ENCODE measurements at regions not wholly inside any gene's neighbourhood (a gene's known extent, or its start where the extent isn't known, plus 50 kb on each side); places are given as distances from the start of the nearest gene placed in this dataset.

DNA sequence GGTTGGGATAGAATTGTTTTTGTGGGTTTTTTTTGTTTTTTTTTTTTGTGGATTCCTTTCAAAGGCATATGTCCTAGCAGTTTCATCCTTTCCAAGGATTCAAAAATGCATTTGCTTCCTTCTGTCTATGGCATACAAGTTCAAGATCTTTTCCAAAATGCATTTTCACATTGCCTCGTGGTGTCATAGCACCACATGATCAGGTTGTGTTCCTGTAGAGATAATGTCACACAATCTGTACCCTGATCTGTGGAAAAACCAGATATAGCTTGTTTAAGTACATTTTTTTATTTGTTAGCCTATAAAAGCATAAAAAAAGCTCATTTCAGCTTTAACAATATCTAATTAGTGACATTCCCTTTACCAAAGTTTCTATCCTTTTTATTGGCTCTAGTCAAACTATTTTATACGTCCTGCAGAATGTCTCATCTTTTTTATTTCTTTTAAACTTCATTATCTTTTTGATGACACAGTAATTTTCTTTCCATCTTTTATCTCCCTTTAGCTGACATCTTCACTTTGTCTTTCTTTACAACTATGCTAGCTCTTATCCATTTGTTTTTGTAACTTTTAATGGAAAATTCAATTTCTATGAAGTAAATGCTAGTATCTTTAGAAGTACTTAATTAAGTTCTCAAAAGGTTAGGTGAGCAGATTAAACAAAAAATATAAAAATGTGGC, 106.0 kb upstream of the NOVA1 start:
- Histone ChIP-seq H3K27ac (ENCODE audit: insufficient read depth in 1 of 2, low read depth in 1 of 2, low read length in 2 of 2, poor library complexity in 1 of 2, severe bottlenecking in 2 of 2) (no peak overlapping the region), H3K4me1 (ENCODE audit: control extremely low read depth in 1 of 4, control insufficient read depth in 4 of 4, insufficient read depth in 4 of 4, low read length in 3 of 4) (no peaks in the 10 kb centered on the region), H3K27me3 (replicated peaks in 2 of 5; ENCODE audit: control insufficient read depth in 4 of 5, insufficient read depth in 5 of 5, low read length in 4 of 5) (peaks cover 0 to 6% (median 0%) of the 10 kb centered on the region in 5 experiments), H3K4me3 (ENCODE audit: control insufficient read depth in 1 of 7, extremely low read depth in 1 of 7, insufficient read depth in 4 of 7, low read depth in 2 of 7, low read length in 6 of 7) (no peak overlapping the region), H3K36me3 (ENCODE audit: control insufficient read depth in 4 of 4, insufficient read depth in 4 of 4, low read length in 3 of 4) (no peaks in the 10 kb centered on the region), H3K9me3 (ENCODE audit: control extremely low read depth in 1 of 5, control insufficient read depth in 4 of 5, insufficient read depth in 2 of 5, low read depth in 1 of 5, low read length in 4 of 5) (peaks cover 0 to 2% (median 0%) of the 10 kb centered on the region in 5 experiments)
- ChIA-PET POLR2A (interaction anchor here (0.8 kb wide), 1 partner anchor 265 kb away, joined by 3 read pairs; no protein-coding TSS in a partner anchor), CTCF (no interaction called here)
- 100% methylated on average over 1 of the region's 2 CpGs for WGBS (ENCODE audit: insufficient coverage)
- DNase-seq = no peak

DNA sequence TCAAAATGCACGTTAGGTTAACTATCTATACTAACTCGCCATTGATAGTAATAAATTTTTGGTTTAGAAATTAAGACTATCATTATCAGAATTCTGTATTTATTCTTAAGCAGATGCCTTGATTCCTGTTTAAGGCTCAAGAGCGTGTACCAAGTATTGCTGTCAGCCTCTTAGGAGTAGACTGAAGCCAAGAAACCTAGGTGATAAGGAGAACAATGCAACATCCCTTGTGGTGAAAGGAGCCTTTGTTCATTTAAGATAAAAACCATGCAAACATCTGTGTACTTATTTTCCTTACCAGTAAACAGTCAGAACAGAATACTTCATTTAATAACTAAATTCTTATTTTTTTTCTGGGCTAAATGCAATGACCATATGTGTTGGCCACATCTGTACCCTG, 109.4 kb upstream of the NOVA1 start:
- no CpG with 5 or more reads among the region's 3 CpGs for WGBS (ENCODE audit: insufficient coverage)

DNA sequence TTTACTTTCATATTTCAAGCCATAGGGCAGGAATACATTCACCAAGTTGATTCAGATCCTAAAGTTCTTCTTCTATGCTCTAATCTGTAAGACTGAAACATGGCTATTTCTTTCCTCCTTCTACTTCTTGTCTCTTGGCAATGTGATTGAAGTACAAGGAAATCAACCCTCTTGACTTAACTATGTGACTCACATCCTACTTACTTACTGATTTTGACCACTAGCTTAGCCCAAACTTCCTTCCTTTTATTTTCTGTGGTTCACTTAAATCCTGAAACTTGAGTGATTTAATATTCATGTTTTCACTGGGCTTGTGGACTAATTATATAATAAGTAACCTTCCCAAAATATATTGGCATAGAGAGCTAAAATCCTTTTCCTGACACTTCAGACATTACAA, 111.2 kb upstream of the NOVA1 start:
- ChIA-PET CTCF (no interaction called here), POLR2A (no interaction called here)
- no peak overlapping the region for H3K27ac ChIP-seq (ENCODE audit: insufficient read depth in 1 of 2, low read depth in 1 of 2, low read length in 2 of 2, poor library complexity in 1 of 2, severe bottlenecking in 2 of 2)
- peaks cover 0 to 9% (median 0%) of the 10 kb centered on the region in 5 experiments for H3K27me3 ChIP-seq (replicated peaks in 2 of 5; ENCODE audit: control insufficient read depth in 4 of 5, insufficient read depth in 5 of 5, low read length in 4 of 5)
- no peaks in the 10 kb centered on the region for H3K9me3 ChIP-seq (ENCODE audit: control extremely low read depth in 1 of 5, control insufficient read depth in 4 of 5, insufficient read depth in 2 of 5, low read depth in 1 of 5, low read length in 4 of 5)
- H3K36me3 ChIP-seq (ENCODE audit: control insufficient read depth in 4 of 4, insufficient read depth in 4 of 4, low read length in 3 of 4) = no peaks in the 10 kb centered on the region
- peak; percentile 3 to 51 (median 28) for DNase-seq
- no peak overlapping the region for H3K4me3 ChIP-seq (ENCODE audit: control insufficient read depth in 1 of 7, extremely low read depth in 1 of 7, insufficient read depth in 4 of 7, low read depth in 2 of 7, low read length in 6 of 7)
- no peaks in the 10 kb centered on the region for H3K4me1 ChIP-seq (ENCODE audit: control extremely low read depth in 1 of 4, control insufficient read depth in 4 of 4, insufficient read depth in 4 of 4, low read length in 3 of 4)

More for the DNA sequence above, 109.4 kb upstream of the NOVA1 start:
- ChIA-PET POLR2A (no interaction called here), CTCF (no interaction called here)
- Histone ChIP-seq H3K4me1 (ENCODE audit: control extremely low read depth in 1 of 4, control insufficient read depth in 4 of 4, insufficient read depth in 4 of 4, low read length in 3 of 4) (no peaks in the 10 kb centered on the region), H3K36me3 (ENCODE audit: control insufficient read depth in 4 of 4, insufficient read depth in 4 of 4, low read length in 3 of 4) (no peaks in the 10 kb centered on the region), H3K27ac (ENCODE audit: insufficient read depth in 1 of 2, low read depth in 1 of 2, low read length in 2 of 2, poor library complexity in 1 of 2, severe bottlenecking in 2 of 2) (no peak overlapping the region), H3K27me3 (replicated peaks in 2 of 5; ENCODE audit: control insufficient read depth in 4 of 5, insufficient read depth in 5 of 5, low read length in 4 of 5) (peaks cover 0 to 13% (median 0%) of the 10 kb centered on the region in 5 experiments), H3K9me3 (ENCODE audit: control extremely low read depth in 1 of 5, control insufficient read depth in 4 of 5, insufficient read depth in 2 of 5, low read depth in 1 of 5, low read length in 4 of 5) (no peaks in the 10 kb centered on the region), H3K4me3 (ENCODE audit: control insufficient read depth in 1 of 7, extremely low read depth in 1 of 7, insufficient read depth in 4 of 7, low read depth in 2 of 7, low read length in 6 of 7) (no peak overlapping the region)
- no peak for DNase-seq

DNA sequence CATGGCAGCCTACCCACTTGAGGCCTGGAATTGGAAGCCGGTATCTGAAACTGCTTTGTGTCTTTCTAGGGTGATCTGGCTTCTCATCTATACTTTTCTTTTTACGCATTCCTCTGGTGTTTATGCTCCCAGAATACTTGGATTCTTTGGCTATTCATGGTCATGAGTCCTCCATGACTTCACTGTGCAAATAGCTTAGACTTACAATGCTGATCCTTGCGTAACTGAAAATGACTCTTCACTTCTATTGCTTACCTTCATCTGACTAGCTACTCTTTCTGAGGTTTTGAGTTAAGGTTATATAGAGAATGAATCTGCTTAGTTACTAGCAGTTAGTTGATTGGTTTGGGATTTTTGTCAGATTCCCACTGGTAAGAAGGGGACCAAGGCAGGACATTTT, 121.7 kb upstream of the NOVA1 start:
- H3K9me3 ChIP-seq (ENCODE audit: control extremely low read depth in 1 of 5, control insufficient read depth in 4 of 5, insufficient read depth in 2 of 5, low read depth in 1 of 5, low read length in 4 of 5) = no peaks in the 10 kb centered on the region
- DNase-seq = no peak
- CTCF ChIA-PET = interaction anchor here (1.2 kb wide), 1 partner anchor 9 kb away, joined by 4 read pairs; no protein-coding TSS in a partner anchor

DNA sequence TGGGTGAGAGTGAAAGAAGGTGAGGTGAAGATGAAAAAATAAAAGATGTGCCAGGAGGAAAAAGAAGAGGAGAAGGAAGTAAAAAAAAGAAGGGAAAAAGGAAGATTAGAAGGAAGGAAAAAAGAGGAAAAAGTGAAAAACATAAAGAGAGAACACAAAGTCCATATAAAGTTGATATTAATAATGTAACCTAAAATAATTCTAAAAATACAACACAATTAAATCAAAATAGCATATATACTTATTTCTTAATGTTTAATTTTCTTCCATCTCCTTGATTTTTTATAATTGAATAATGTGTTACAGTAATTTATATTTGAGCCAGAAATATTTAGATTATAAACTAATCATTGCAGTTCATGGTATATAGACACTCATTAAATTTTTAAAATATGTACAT, 124.4 kb upstream of the NOVA1 start:
- POLR2A ChIA-PET = no interaction called here
- no peaks in the 10 kb centered on the region for H3K36me3 ChIP-seq (ENCODE audit: control insufficient read depth in 4 of 4, insufficient read depth in 4 of 4, low read length in 3 of 4)
- no peak for DNase-seq
- H3K27ac ChIP-seq (ENCODE audit: insufficient read depth in 1 of 2, low read depth in 1 of 2, low read length in 2 of 2, poor library complexity in 1 of 2, severe bottlenecking in 2 of 2) = no peak overlapping the region
- no peaks in the 10 kb centered on the region for H3K9me3 ChIP-seq (ENCODE audit: control extremely low read depth in 1 of 5, control insufficient read depth in 4 of 5, insufficient read depth in 2 of 5, low read depth in 1 of 5, low read length in 4 of 5)
- no peaks in the 10 kb centered on the region for H3K4me1 ChIP-seq (ENCODE audit: control extremely low read depth in 1 of 4, control insufficient read depth in 4 of 4, insufficient read depth in 4 of 4, low read length in 3 of 4)
- CTCF ChIA-PET = no interaction called here
- H3K27me3 ChIP-seq (replicated peaks in 2 of 5; ENCODE audit: control insufficient read depth in 4 of 5, insufficient read depth in 5 of 5, low read length in 4 of 5) = peaks cover 0 to 2% (median 0%) of the 10 kb centered on the region in 5 experiments
- no peak overlapping the region for H3K4me3 ChIP-seq (ENCODE audit: control insufficient read depth in 1 of 7, extremely low read depth in 1 of 7, insufficient read depth in 4 of 7, low read depth in 2 of 7, low read length in 6 of 7)

More for the DNA sequence above, 121.7 kb upstream of the NOVA1 start:
- Histone ChIP-seq H3K4me1 (ENCODE audit: control extremely low read depth in 1 of 4, control insufficient read depth in 4 of 4, insufficient read depth in 4 of 4, low read length in 3 of 4) (no peaks in the 10 kb centered on the region), H3K4me3 (ENCODE audit: control insufficient read depth in 1 of 7, extremely low read depth in 1 of 7, insufficient read depth in 4 of 7, low read depth in 2 of 7, low read length in 6 of 7) (no peak overlapping the region), H3K27me3 (replicated peaks in 2 of 5; ENCODE audit: control insufficient read depth in 4 of 5, insufficient read depth in 5 of 5, low read length in 4 of 5) (peaks cover 0 to 4% (median 0%) of the 10 kb centered on the region in 5 experiments), H3K27ac (ENCODE audit: insufficient read depth in 1 of 2, low read depth in 1 of 2, low read length in 2 of 2, poor library complexity in 1 of 2, severe bottlenecking in 2 of 2) (no peak overlapping the region), H3K36me3 (ENCODE audit: control insufficient read depth in 4 of 4, insufficient read depth in 4 of 4, low read length in 3 of 4) (no peaks in the 10 kb centered on the region)
- POLR2A ChIA-PET = interaction anchor here (1.0 kb wide), 1 partner anchor 29 kb away, joined by 3 read pairs; no protein-coding TSS in a partner anchor
- WGBS (ENCODE audit: insufficient coverage) = 100% methylated on average over 2 of the region's 3 CpGs

DNA sequence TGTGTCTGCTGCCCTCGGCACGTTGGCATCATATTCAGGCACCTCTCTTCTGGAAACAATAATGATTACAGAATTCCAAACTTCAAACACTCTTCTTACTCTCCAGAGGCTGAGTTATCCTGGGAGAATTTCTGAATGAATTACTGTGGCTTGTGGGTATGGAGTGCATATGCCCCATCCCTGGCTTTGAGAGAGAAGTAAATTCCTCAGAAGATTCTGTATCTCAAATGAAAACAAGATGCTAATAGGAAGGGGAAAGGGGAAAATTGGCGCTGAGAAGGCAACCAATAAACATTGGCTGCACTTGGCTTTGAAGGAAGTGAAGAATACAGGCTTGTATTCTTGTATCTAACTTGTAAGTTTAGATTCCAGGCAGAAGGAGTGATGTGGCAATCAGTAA, 132.0 kb upstream of the NOVA1 start:
- H3K27me3 ChIP-seq (replicated peaks in 2 of 5; ENCODE audit: control insufficient read depth in 4 of 5, insufficient read depth in 5 of 5, low read length in 4 of 5) = peaks cover 0 to 4% (median 0%) of the 10 kb centered on the region in 5 experiments
- no peaks in the 10 kb centered on the region for H3K9me3 ChIP-seq (ENCODE audit: control extremely low read depth in 1 of 5, control insufficient read depth in 4 of 5, insufficient read depth in 2 of 5, low read depth in 1 of 5, low read length in 4 of 5)
- no peaks in the 10 kb centered on the region for H3K36me3 ChIP-seq (ENCODE audit: control insufficient read depth in 4 of 4, insufficient read depth in 4 of 4, low read length in 3 of 4)
- H3K4me1 ChIP-seq (ENCODE audit: control extremely low read depth in 1 of 4, control insufficient read depth in 4 of 4, insufficient read depth in 4 of 4, low read length in 3 of 4) = no peaks in the 10 kb centered on the region
- 92% methylated on average over 1 of the region's 3 CpGs for WGBS (ENCODE audit: insufficient coverage)
- H3K4me3 ChIP-seq (ENCODE audit: control insufficient read depth in 1 of 7, extremely low read depth in 1 of 7, insufficient read depth in 4 of 7, low read depth in 2 of 7, low read length in 6 of 7) = no peak overlapping the region
- DNase-seq = no peak
- ChIA-PET CTCF (no interaction called here), POLR2A (no interaction called here)
- no peak overlapping the region for H3K27ac ChIP-seq (ENCODE audit: insufficient read depth in 1 of 2, low read depth in 1 of 2, low read length in 2 of 2, poor library complexity in 1 of 2, severe bottlenecking in 2 of 2)

DNA sequence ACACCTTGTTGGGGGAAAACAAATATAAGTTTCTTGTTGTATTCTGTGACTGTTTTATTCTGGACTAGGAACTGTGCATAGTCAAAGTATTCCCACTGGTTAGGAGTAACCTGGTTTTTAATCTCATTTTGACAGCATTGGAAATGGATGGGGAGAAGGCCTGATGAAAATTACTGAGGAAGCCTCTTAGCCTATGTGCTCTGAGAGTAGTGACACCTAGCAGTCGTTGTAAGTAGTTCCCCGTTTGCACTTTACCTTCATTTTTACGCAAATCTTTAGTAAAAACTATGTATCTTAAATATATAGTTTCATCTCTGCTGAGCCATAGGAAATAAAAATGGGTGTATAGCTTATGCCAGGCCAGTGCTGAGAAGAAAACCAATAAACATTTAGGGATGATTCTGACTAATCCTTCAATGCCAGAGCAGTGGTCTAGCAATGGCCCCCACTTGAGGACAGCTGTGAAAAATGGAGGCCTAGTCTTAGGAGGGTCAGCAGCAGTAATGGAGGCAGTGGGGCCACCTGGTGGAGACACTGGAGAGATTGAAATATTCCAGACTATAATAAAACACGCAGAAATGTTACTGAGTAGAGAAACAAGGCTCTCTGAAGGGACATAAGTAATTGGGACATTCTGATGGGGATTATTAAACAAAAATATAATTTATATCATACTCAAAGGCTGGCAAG, 133.2 kb upstream of the NOVA1 start:
- Histone ChIP-seq H3K4me3 (ENCODE audit: control insufficient read depth in 1 of 7, extremely low read depth in 1 of 7, insufficient read depth in 4 of 7, low read depth in 2 of 7, low read length in 6 of 7) (no peak overlapping the region), H3K27me3 (replicated peaks in 2 of 5; ENCODE audit: control insufficient read depth in 4 of 5, insufficient read depth in 5 of 5, low read length in 4 of 5) (peaks cover 0 to 4% (median 0%) of the 10 kb centered on the region in 5 experiments), H3K27ac (ENCODE audit: insufficient read depth in 1 of 2, low read depth in 1 of 2, low read length in 2 of 2, poor library complexity in 1 of 2, severe bottlenecking in 2 of 2) (no peak overlapping the region), H3K9me3 (ENCODE audit: control extremely low read depth in 1 of 5, control insufficient read depth in 4 of 5, insufficient read depth in 2 of 5, low read depth in 1 of 5, low read length in 4 of 5) (no peaks in the 10 kb centered on the region), H3K4me1 (ENCODE audit: control extremely low read depth in 1 of 4, control insufficient read depth in 4 of 4, insufficient read depth in 4 of 4, low read length in 3 of 4) (no peaks in the 10 kb centered on the region), H3K36me3 (ENCODE audit: control insufficient read depth in 4 of 4, insufficient read depth in 4 of 4, low read length in 3 of 4) (no peaks in the 10 kb centered on the region)
- no CpG with 5 or more reads among the region's 4 CpGs for WGBS (ENCODE audit: insufficient coverage)
- POLR2A ChIA-PET = no interaction called here
- CTCF ChIA-PET = interaction anchor here (1.3 kb wide), 1 partner anchor 10 kb away, joined by 3 read pairs; no protein-coding TSS in a partner anchor
- peak in 2 of 3 donors; percentile 4 to 7 for DNase-seq
